ENCODE measurements at regions not wholly inside any gene's neighbourhood (a gene's known extent, or its start where the extent isn't known, plus 50 kb on each side); places are given as distances from the start of the nearest gene placed in this dataset.

- no peak for TF ChIP-seq CTCF (IDR thresholded peaks at IDR 0.05)
- TF ChIP-seq POLR2AphosphoS5 (IDR thresholded peaks at IDR 0.05): no peak
Measured at GRCh38 chr2:8324164-8324856, 357.5 kb upstream of the ID2 start.
